Endodermal cell (in vitro differentiated cells): ENCODE measurements at regions not wholly inside any gene's neighbourhood (a gene's known extent, or its start where the extent isn't known, plus 50 kb on each side); places are given as distances from the start of the nearest gene placed in this dataset.

Experiments
- DNase-seq: peaks from one replicate; pipeline ENCODE4 v3.0.0-alpha.2; 2017
- H3K27ac ChIP-seq: 2 replicates; pipeline ENCODE4 v1.5.1; 2013; ENCODE audit warnings: mild to moderate bottlenecking, low read depth, low read length, moderate library complexity
- H3K27me3 ChIP-seq: 2 replicates; pipeline ENCODE4 v1.6.1; 2013; ENCODE audit warnings: mild to moderate bottlenecking, low read length, moderate library complexity; ENCODE audit not compliant: insufficient read depth, control insufficient read depth, poor library complexity, severe bottlenecking
- H3K36me3 ChIP-seq: 2 replicates; pipeline ENCODE4 v1.7.0; 2013; ENCODE audit warnings: mild to moderate bottlenecking, low read length, moderate library complexity; ENCODE audit not compliant: control insufficient read depth, insufficient read depth
- H3K4me1 ChIP-seq: one replicate; pipeline ENCODE4 v1.7.0; 2013; ENCODE audit warnings: low read length; ENCODE audit not compliant: control insufficient read depth, insufficient read depth
- H3K4me3 ChIP-seq: 2 replicates; pipeline ENCODE4 v1.5.1; 2013; ENCODE audit warnings: mild to moderate bottlenecking, low read length, moderate library complexity
- H3K9ac ChIP-seq: 2 replicates; pipeline ENCODE4 v1.6.1; 2013; ENCODE audit warnings: mild to moderate bottlenecking, low read length, moderate library complexity; ENCODE audit not compliant: poor library complexity, severe bottlenecking; ENCODE audit errors: extremely low read depth
- H3K9me3 ChIP-seq: 2 replicates; pipeline ENCODE4 v1.6.1; 2013; ENCODE audit warnings: mild to moderate bottlenecking, low read length, moderate library complexity; ENCODE audit not compliant: control insufficient read depth
- H3K27ac Mint-ChIP-seq: 2 replicates; pipeline ENCODE4 v1.8.0; 2020; ENCODE audit warnings: mixed read lengths
- H3K27me3 Mint-ChIP-seq: 2 replicates; pipeline ENCODE4 v1.8.0; 2021; ENCODE audit warnings: mild to moderate bottlenecking, mixed read lengths; ENCODE audit not compliant: insufficient read depth
- H3K36me3 Mint-ChIP-seq: 2 replicates; pipeline ENCODE4 v1.8.0; 2020; ENCODE audit warnings: low read depth, mixed read lengths
- H3K4me1 Mint-ChIP-seq: 2 replicates; pipeline ENCODE4 v1.8.0; 2020; ENCODE audit warnings: mixed read lengths
- H3K4me3 Mint-ChIP-seq: 2 replicates; pipeline ENCODE4 v1.8.0; 2020; ENCODE audit warnings: mild to moderate bottlenecking, moderate library complexity, mixed read lengths
- H3K9me3 Mint-ChIP-seq: 2 replicates; pipeline ENCODE4 v1.8.0; 2020; ENCODE audit warnings: mild to moderate bottlenecking, mixed read lengths
- CTCF ChIP-seq: fragments of 200-600 bp; sonication (generic); conservative IDR thresholded peaks from 2 replicates; pipeline ENCODE4 v1.5.0; 2021; ENCODE audit warnings: antibody characterized with exemption, mild to moderate bottlenecking
- WGBS, 2 experiments: methylation state at CpG; one replicate each; pipeline versions ENCODE4 v1.1.5 to v1.1.7; 2013; ENCODE audit warnings: missing lambda C conversion rate in 2 of 2, mixed read lengths in 1 of 2; ENCODE audit not compliant: insufficient coverage in 1 of 2, insufficient read length in 1 of 2; 5-methylcytosine and 5-hydroxymethylcytosine counted together

GRCh38 chr6:23045280-23045679 lies 475.9 kb downstream of the HDGFL1 start:
- H3K27ac Mint-ChIP-seq = no peak overlapping the region
- no peaks in the 10 kb centered on the region for H3K27me3 Mint-ChIP-seq
- no peak overlapping the region for H3K27ac ChIP-seq
- H3K4me1 ChIP-seq = no peaks in the 10 kb centered on the region
- no peaks in the 10 kb centered on the region for H3K9me3 ChIP-seq
- no peak overlapping the region for H3K4me3 Mint-ChIP-seq
- no peak overlapping the region for H3K4me3 ChIP-seq
- H3K36me3 Mint-ChIP-seq = no peaks in the 10 kb centered on the region
- H3K9ac ChIP-seq = no peak overlapping the region
- no peak for DNase-seq
- TF ChIP-seq CTCF = no peak
- no peaks in the 10 kb centered on the region for H3K27me3 ChIP-seq
- no peaks in the 10 kb centered on the region for H3K36me3 ChIP-seq
- H3K9me3 Mint-ChIP-seq = peaks cover 3% of the 10 kb centered on the region
- peaks cover 2% of the 10 kb centered on the region for H3K4me1 Mint-ChIP-seq

GRCh38 chr6:23055523-23055922 lies 486.2 kb downstream of the HDGFL1 start:
- no peaks in the 10 kb centered on the region for H3K27me3 ChIP-seq
- no peaks in the 10 kb centered on the region for H3K4me1 Mint-ChIP-seq
- no peak overlapping the region for H3K4me3 Mint-ChIP-seq
- no peak for TF ChIP-seq CTCF
- DNase-seq = no peak
- no peaks in the 10 kb centered on the region for H3K4me1 ChIP-seq
- H3K9ac ChIP-seq = no peak overlapping the region
- H3K36me3 ChIP-seq = no peaks in the 10 kb centered on the region
- H3K9me3 Mint-ChIP-seq = peaks cover 32% of the 10 kb centered on the region
- H3K36me3 Mint-ChIP-seq = peaks cover 3% of the 10 kb centered on the region
- H3K27ac ChIP-seq = no peak overlapping the region
- no peak overlapping the region for H3K4me3 ChIP-seq
- peaks cover 23% of the 10 kb centered on the region for H3K9me3 ChIP-seq
- no peak overlapping the region for H3K27ac Mint-ChIP-seq
- H3K27me3 Mint-ChIP-seq = no peaks in the 10 kb centered on the region
- WGBS, 2 experiments = 90 to 100% methylated on average over 2 to 4 of the region's 4 CpGs

GRCh38 chr6:23073821-23074220 lies 504.5 kb downstream of the HDGFL1 start:
- H3K27ac Mint-ChIP-seq = no peak overlapping the region
- H3K27me3 Mint-ChIP-seq = no peaks in the 10 kb centered on the region
- no peak for TF ChIP-seq CTCF
- Histone ChIP-seq H3K9ac (no peak overlapping the region), H3K4me3 (no peak overlapping the region), H3K27me3 (no peaks in the 10 kb centered on the region), H3K9me3 (peaks cover 12% of the 10 kb centered on the region), H3K4me1 (no peaks in the 10 kb centered on the region), H3K36me3 (no peaks in the 10 kb centered on the region), H3K27ac (no peak overlapping the region)
- DNase-seq = no peak
- peaks cover 1% of the 10 kb centered on the region for H3K36me3 Mint-ChIP-seq
- peaks cover 23% of the 10 kb centered on the region for H3K9me3 Mint-ChIP-seq
- 86 to 92% methylated on average over 2 of the region's 2 CpGs for WGBS, 2 experiments
- H3K4me1 Mint-ChIP-seq = no peaks in the 10 kb centered on the region
- H3K4me3 Mint-ChIP-seq = no peak overlapping the region
